Neural cell (in vitro differentiated cells): ENCODE measurements at regions not wholly inside any gene's neighbourhood (a gene's known extent, or its start where the extent isn't known, plus 50 kb on each side); places are given as distances from the start of the nearest gene placed in this dataset.

Experiments
- H2AFZ ChIP-seq: fragments of 200-600, 300-800 bp; sonication (generic), shearing (Covaris generic); 2 replicates; pipeline ENCODE4 v1.6.0; 2014; ENCODE audit warnings: low read depth, mild to moderate bottlenecking, antibody characterized with exemption, low read length, moderate library complexity
- H3F3A ChIP-seq: fragments of 200-600 bp; shearing (Covaris generic); 2 replicates; pipeline ENCODE4 v1.6.1; 2016; ENCODE audit warnings: mild to moderate bottlenecking, moderate library complexity, mixed read lengths, antibody characterized with exemption, low read length; ENCODE audit not compliant: insufficient read depth, poor library complexity, severe bottlenecking
- H3K27ac ChIP-seq: fragments of 200-600, 300-800 bp; sonication (generic), shearing (Covaris generic); 2 replicates; pipeline ENCODE4 v1.5.1; 2014; ENCODE audit warnings: mild to moderate bottlenecking, low read length, moderate library complexity
- H3K27me3 ChIP-seq: fragments of 300-800, 200-600 bp; sonication (generic), shearing (Covaris generic); 2 replicates; pipeline ENCODE4 v1.6.0; 2014; ENCODE audit warnings: mild to moderate bottlenecking, low read depth, low read length, moderate library complexity; ENCODE audit not compliant: insufficient read depth
- H3K36me3 ChIP-seq: fragments of 300-800, 200-600 bp; sonication (generic), shearing (Covaris generic); 2 replicates; pipeline ENCODE4 v1.5.1; 2014; ENCODE audit warnings: mild to moderate bottlenecking, antibody characterized with exemption, low read length, moderate library complexity; ENCODE audit not compliant: insufficient read depth
- H3K4me2 ChIP-seq: fragments of 300-800, 200-600 bp; sonication (generic), shearing (Covaris generic); 2 replicates; pipeline ENCODE4 v1.6.0; 2014; ENCODE audit warnings: mild to moderate bottlenecking, low read length
- H3K4me3 ChIP-seq: fragments of 300-800, 200-600 bp; sonication (generic), shearing (Covaris generic); 2 replicates; pipeline ENCODE4 v1.5.1; 2014; ENCODE audit warnings: mild to moderate bottlenecking, low read length, moderate library complexity
- H3K79me2 ChIP-seq: fragments of 200-600 bp; shearing (Covaris generic); replicated peaks from 2 replicates; pipeline ENCODE4 v1.6.0; 2014; ENCODE audit warnings: mild to moderate bottlenecking, low read length, moderate library complexity; ENCODE audit not compliant: insufficient read depth
- H3K9ac ChIP-seq: fragments of 300-800, 200-600 bp; sonication (generic), shearing (Covaris generic); 2 replicates; pipeline ENCODE4 v1.6.1; 2016; ENCODE audit warnings: mild to moderate bottlenecking, low read length, mixed read lengths
- H3K9me2 ChIP-seq: fragments of 200-600 bp; shearing (Covaris generic); 2 replicates; pipeline ENCODE4 v1.6.1; 2016; ENCODE audit warnings: mild to moderate bottlenecking, low read length, mixed read lengths; ENCODE audit not compliant: insufficient read depth
- H3K9me3 ChIP-seq: fragments of 200-600, 300-800 bp; sonication (generic), shearing (Covaris generic); 2 replicates; pipeline ENCODE4 v1.6.1; 2016; ENCODE audit warnings: mild to moderate bottlenecking, mixed run types, low read length, moderate library complexity, mixed read lengths
- H4K20me1 ChIP-seq: fragments of 200-600 bp; shearing (Covaris generic); 2 replicates; pipeline ENCODE4 v1.6.1; 2016; ENCODE audit warnings: mild to moderate bottlenecking, mixed run types; ENCODE audit not compliant: insufficient read depth
- EP300 ChIP-seq: fragments of 450-650 bp; conservative IDR thresholded peaks from 2 replicates; pipeline ENCODE4 v1.6.1; 2014; ENCODE audit warnings: antibody characterized with exemption, mild to moderate bottlenecking, moderate library complexity; ENCODE audit not compliant: poor library complexity, severe bottlenecking
- EZH2 ChIP-seq: fragments of 200-600, 300-800 bp; shearing (Covaris generic), sonication (generic); IDR thresholded peaks from 2 replicates; pipeline ENCODE4 v1.6.1; 2014; ENCODE audit warnings: antibody characterized with exemption, low read length, borderline replicate concordance, mild to moderate bottlenecking; ENCODE audit not compliant: insufficient read depth, poor library complexity, severe bottlenecking
- MXI1 ChIP-seq: fragments of 450-650 bp; conservative IDR thresholded peaks from 2 replicates; pipeline ENCODE4 v1.6.1; 2014; ENCODE audit warnings: antibody characterized with exemption, mild to moderate bottlenecking; ENCODE audit not compliant: poor library complexity, severe bottlenecking
- POLR2AphosphoS5 ChIP-seq: IDR thresholded peaks from 2 replicates; pipeline ENCODE4 v1.6.1; 2012
- RAD21 ChIP-seq: fragments of 450-650 bp; conservative IDR thresholded peaks from 2 replicates; pipeline ENCODE4 v1.6.1; 2014; ENCODE audit warnings: antibody characterized with exemption, mild to moderate bottlenecking, moderate library complexity
- SMC3 ChIP-seq: fragments of 450-650 bp; conservative IDR thresholded peaks from 2 replicates; pipeline ENCODE4 v1.6.1; 2014; ENCODE audit warnings: antibody characterized with exemption, mild to moderate bottlenecking, moderate library complexity; ENCODE audit not compliant: poor library complexity
- TAF1 ChIP-seq: IDR thresholded peaks from 2 replicates; pipeline ENCODE4 v1.6.1; 2012; ENCODE audit warnings: low read depth
- TF ChIP-seq, protein P1 (sequence below): fragments of 450-650 bp; IDR thresholded peaks from 2 replicates; pipeline ENCODE4 v1.5.1; 2014; ENCODE audit warnings: antibody characterized with exemption, mild to moderate bottlenecking, moderate library complexity; ENCODE audit not compliant: poor library complexity, severe bottlenecking
- TF ChIP-seq, protein P2 (sequence below): IDR thresholded peaks from 2 replicates; pipeline ENCODE4 v1.6.1; 2012; ENCODE audit warnings: borderline replicate concordance

DNA sequence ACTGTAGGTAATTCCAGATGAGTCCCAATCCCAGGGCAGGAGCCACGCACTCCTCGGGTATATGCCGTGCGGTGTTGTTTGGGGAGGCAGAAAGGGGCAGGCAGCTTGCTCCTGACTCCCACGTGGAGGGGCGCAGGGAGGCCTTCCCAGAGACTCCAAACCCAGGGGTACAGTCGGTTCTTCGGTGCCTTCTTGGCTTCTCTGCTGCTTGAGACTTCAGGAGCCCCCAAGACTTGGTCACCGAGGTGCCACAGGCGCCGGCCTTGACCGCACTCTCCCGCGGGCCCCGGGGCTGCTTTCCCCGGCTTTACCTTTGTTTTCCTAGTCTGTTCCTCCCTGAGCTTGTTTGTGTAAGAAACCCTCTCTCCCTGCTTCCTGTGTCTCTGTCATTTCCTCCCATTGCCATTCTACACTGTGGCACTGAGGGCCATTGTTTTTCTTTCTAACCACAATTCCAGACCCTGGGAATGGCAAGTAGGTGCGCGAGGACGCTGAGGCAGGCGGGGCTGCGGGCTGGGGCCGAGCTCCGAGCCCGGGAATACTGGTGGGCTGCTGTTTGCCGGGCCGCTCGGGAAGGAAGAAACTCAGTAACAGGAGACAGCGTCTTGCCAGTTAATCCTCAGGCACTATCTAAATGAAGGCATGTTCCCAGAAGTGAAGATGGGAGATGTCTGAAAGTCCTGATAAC lies 215.6 kb upstream of the HEY2 start:
- Histone ChIP-seq H3K79me2 (no peaks in the 10 kb centered on the region), H3K9me2 (no peaks in the 10 kb centered on the region), H3K4me2 (no peak overlapping the region), H3F3A (no peaks in the 10 kb centered on the region), H3K27ac (no peak overlapping the region), H3K27me3 (no peaks in the 10 kb centered on the region), H4K20me1 (no peaks in the 10 kb centered on the region), H3K9me3 (no peaks in the 10 kb centered on the region), H3K36me3 (no peaks in the 10 kb centered on the region), H3K4me3 (no peak overlapping the region), H2AFZ (no peak overlapping the region), H3K9ac (no peak overlapping the region)
- TF ChIP-seq, protein P1, sequence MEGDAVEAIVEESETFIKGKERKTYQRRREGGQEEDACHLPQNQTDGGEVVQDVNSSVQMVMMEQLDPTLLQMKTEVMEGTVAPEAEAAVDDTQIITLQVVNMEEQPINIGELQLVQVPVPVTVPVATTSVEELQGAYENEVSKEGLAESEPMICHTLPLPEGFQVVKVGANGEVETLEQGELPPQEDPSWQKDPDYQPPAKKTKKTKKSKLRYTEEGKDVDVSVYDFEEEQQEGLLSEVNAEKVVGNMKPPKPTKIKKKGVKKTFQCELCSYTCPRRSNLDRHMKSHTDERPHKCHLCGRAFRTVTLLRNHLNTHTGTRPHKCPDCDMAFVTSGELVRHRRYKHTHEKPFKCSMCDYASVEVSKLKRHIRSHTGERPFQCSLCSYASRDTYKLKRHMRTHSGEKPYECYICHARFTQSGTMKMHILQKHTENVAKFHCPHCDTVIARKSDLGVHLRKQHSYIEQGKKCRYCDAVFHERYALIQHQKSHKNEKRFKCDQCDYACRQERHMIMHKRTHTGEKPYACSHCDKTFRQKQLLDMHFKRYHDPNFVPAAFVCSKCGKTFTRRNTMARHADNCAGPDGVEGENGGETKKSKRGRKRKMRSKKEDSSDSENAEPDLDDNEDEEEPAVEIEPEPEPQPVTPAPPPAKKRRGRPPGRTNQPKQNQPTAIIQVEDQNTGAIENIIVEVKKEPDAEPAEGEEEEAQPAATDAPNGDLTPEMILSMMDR, result no peak
- TF ChIP-seq TAF1, result no peak
- TF ChIP-seq, protein P2, sequence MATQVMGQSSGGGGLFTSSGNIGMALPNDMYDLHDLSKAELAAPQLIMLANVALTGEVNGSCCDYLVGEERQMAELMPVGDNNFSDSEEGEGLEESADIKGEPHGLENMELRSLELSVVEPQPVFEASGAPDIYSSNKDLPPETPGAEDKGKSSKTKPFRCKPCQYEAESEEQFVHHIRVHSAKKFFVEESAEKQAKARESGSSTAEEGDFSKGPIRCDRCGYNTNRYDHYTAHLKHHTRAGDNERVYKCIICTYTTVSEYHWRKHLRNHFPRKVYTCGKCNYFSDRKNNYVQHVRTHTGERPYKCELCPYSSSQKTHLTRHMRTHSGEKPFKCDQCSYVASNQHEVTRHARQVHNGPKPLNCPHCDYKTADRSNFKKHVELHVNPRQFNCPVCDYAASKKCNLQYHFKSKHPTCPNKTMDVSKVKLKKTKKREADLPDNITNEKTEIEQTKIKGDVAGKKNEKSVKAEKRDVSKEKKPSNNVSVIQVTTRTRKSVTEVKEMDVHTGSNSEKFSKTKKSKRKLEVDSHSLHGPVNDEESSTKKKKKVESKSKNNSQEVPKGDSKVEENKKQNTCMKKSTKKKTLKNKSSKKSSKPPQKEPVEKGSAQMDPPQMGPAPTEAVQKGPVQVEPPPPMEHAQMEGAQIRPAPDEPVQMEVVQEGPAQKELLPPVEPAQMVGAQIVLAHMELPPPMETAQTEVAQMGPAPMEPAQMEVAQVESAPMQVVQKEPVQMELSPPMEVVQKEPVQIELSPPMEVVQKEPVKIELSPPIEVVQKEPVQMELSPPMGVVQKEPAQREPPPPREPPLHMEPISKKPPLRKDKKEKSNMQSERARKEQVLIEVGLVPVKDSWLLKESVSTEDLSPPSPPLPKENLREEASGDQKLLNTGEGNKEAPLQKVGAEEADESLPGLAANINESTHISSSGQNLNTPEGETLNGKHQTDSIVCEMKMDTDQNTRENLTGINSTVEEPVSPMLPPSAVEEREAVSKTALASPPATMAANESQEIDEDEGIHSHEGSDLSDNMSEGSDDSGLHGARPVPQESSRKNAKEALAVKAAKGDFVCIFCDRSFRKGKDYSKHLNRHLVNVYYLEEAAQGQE, result no peak
- no peak for TF ChIP-seq POLR2AphosphoS5
- no peak for TF ChIP-seq EP300
- no peak for TF ChIP-seq RAD21
- no peak for TF ChIP-seq MXI1
- no peak for TF ChIP-seq SMC3
- TF ChIP-seq EZH2, result no peak

DNA sequence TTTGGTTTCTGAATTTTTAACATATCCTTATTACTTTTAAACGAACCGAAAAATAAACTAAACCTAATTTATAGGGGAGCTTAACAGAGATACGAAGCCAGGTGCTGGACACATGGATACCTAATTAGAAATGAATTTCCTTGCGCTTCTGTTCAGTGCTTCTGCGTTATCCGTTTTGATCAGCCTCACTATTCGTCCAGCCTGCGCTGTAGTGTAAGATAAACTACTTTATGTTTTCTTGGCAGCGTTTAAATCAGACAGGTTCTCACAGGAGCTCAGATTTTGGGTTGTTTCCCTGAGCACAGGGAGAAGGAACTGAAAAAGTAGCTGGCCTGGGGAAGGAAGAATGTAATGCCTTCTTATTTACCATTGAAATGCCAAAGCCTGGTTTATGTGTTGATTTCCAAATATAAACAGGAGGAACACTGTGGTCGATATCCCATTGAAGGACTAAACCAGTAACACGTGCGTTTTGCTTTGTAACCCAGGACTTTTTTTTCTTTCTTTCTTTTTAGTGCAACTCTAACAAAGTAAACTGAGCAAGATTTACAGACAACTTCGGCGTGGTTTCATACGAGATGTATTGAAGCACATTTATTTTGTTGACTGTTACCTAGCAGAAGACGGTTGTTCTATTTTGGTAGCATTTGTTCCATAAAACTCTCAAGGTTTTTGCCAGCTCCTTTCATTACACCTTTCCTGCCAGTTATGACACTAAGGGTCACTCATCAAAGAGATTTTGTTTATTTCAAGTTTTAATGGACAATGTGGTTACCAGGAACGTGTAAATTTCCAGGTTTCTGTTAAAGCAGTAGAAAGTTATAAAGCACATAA lies 214.8 kb upstream of the HEY2 start:
- H3K4me3 ChIP-seq, result no peak overlapping the region
- H4K20me1 ChIP-seq, result no peaks in the 10 kb centered on the region
- no peak overlapping the region for H2AFZ ChIP-seq
- H3K79me2 ChIP-seq, result no peaks in the 10 kb centered on the region
- no peak overlapping the region for H3K4me2 ChIP-seq
- no peaks in the 10 kb centered on the region for H3K9me3 ChIP-seq
- H3K9ac ChIP-seq, result no peak overlapping the region
- H3K27ac ChIP-seq, result no peak overlapping the region
- H3K27me3 ChIP-seq, result no peaks in the 10 kb centered on the region
- TF ChIP-seq RAD21 (no peak), EP300 (no peak), EZH2 (no peak), MXI1 (no peak), SMC3 (no peak), POLR2AphosphoS5 (no peak), TAF1 (no peak)
- TF ChIP-seq, protein P2, result no peak
- TF ChIP-seq, protein P1, result no peak
- no peaks in the 10 kb centered on the region for H3K36me3 ChIP-seq
- H3F3A ChIP-seq, result no peaks in the 10 kb centered on the region
- no peaks in the 10 kb centered on the region for H3K9me2 ChIP-seq
